ENCODE measurements at regions not wholly inside any gene's neighbourhood (a gene's known extent, or its start where the extent isn't known, plus 50 kb on each side); places are given as distances from the start of the nearest gene placed in this dataset.

- DNase-seq = no peak
- in situ Hi-C loops (cut with MboI; ENCODE audit: low pct_unique_long_range_greater_than_20kb, low sequenced_read_pairs) = no loop called here
Measured at GRCh38 chr5:167453246-167454030, 838.0 kb upstream of the WWC1 start.

GRCh38 chr5:167458412-167458811 lies 833.0 kb upstream of the WWC1 start:
- DNase-seq = no peak

GRCh38 chr5:167460449-167461020 lies 830.9 kb upstream of the WWC1 start:
- in situ Hi-C loops (cut with MboI; ENCODE audit: low pct_unique_long_range_greater_than_20kb, low sequenced_read_pairs) = no loop called here

More at GRCh38 chr5:167458412-167458811, 833.0 kb upstream of the WWC1 start:
- in situ Hi-C loops (cut with MboI; ENCODE audit: low pct_unique_long_range_greater_than_20kb, low sequenced_read_pairs) = no loop called here

GRCh38 chr5:167463939-167464338 lies 827.5 kb upstream of the WWC1 start:
- in situ Hi-C loops (cut with MboI; ENCODE audit: low pct_unique_long_range_greater_than_20kb, low sequenced_read_pairs) = no loop called here

More at GRCh38 chr5:167460449-167461020, 830.9 kb upstream of the WWC1 start:
- DNase-seq = no peak

GRCh38 chr5:167466992-167467391 lies 824.5 kb upstream of the WWC1 start:
- DNase-seq = no peak
- in situ Hi-C loops (cut with MboI; ENCODE audit: low pct_unique_long_range_greater_than_20kb, low sequenced_read_pairs) = no loop called here

More at GRCh38 chr5:167463939-167464338, 827.5 kb upstream of the WWC1 start:
- no peak for DNase-seq

- in situ Hi-C loops (cut with MboI; ENCODE audit: low pct_unique_long_range_greater_than_20kb, low sequenced_read_pairs) = no loop called here
- DNase-seq = no peak
Measured at GRCh38 chr5:167472566-167473108, 818.8 kb upstream of the WWC1 start.

GRCh38 chr5:167478188-167478587 lies 813.3 kb upstream of the WWC1 start:
- in situ Hi-C loops (cut with MboI; ENCODE audit: low pct_unique_long_range_greater_than_20kb, low sequenced_read_pairs) = no loop called here
- DNase-seq = no peak

- DNase-seq = no peak
- in situ Hi-C loops (cut with MboI; ENCODE audit: low pct_unique_long_range_greater_than_20kb, low sequenced_read_pairs) = no loop called here
Measured at GRCh38 chr5:167479779-167480178, 811.7 kb upstream of the WWC1 start.

- in situ Hi-C loops (cut with MboI; ENCODE audit: low pct_unique_long_range_greater_than_20kb, low sequenced_read_pairs) = no loop called here
- no peak for DNase-seq
Measured at GRCh38 chr5:167481345-167481744, 810.1 kb upstream of the WWC1 start.

GRCh38 chr5:167482555-167482954 lies 808.9 kb upstream of the WWC1 start:
- in situ Hi-C loops (cut with MboI; ENCODE audit: low pct_unique_long_range_greater_than_20kb, low sequenced_read_pairs) = no loop called here
- DNase-seq = no peak

GRCh38 chr5:167485061-167485774 lies 806.2 kb upstream of the WWC1 start:
- in situ Hi-C loops (cut with MboI; ENCODE audit: low pct_unique_long_range_greater_than_20kb, low sequenced_read_pairs) = no loop called here
- no peak for DNase-seq

- in situ Hi-C loops (cut with MboI; ENCODE audit: low pct_unique_long_range_greater_than_20kb, low sequenced_read_pairs) = no loop called here
- no peak for DNase-seq
Measured at GRCh38 chr5:167488371-167488770, 803.1 kb upstream of the WWC1 start.

- DNase-seq = no peak
- in situ Hi-C loops (cut with MboI; ENCODE audit: low pct_unique_long_range_greater_than_20kb, low sequenced_read_pairs) = no loop called here
Measured at GRCh38 chr5:167489202-167489601, 802.2 kb upstream of the WWC1 start.

- in situ Hi-C loops (cut with MboI; ENCODE audit: low pct_unique_long_range_greater_than_20kb, low sequenced_read_pairs) = no loop called here
- no peak for DNase-seq
Measured at GRCh38 chr5:167503926-167504720, 787.3 kb upstream of the WWC1 start.

- in situ Hi-C loops (cut with MboI; ENCODE audit: low pct_unique_long_range_greater_than_20kb, low sequenced_read_pairs) = no loop called here
- DNase-seq = no peak
Measured at GRCh38 chr5:167507463-167508233, 783.8 kb upstream of the WWC1 start.

- in situ Hi-C loops (cut with MboI; ENCODE audit: low pct_unique_long_range_greater_than_20kb, low sequenced_read_pairs) = no loop called here
- no peak for DNase-seq
Measured at GRCh38 chr5:167509076-167509475, 782.4 kb upstream of the WWC1 start.

GRCh38 chr5:167511276-167511675 lies 780.2 kb upstream of the WWC1 start:
- DNase-seq = no peak
- in situ Hi-C loops (cut with MboI; ENCODE audit: low pct_unique_long_range_greater_than_20kb, low sequenced_read_pairs) = no loop called here

- no peak for DNase-seq
- in situ Hi-C loops (cut with MboI; ENCODE audit: low pct_unique_long_range_greater_than_20kb, low sequenced_read_pairs) = no loop called here
Measured at GRCh38 chr5:167512111-167512510, 779.3 kb upstream of the WWC1 start.

Measured in KBM-7 (cell line).